Body of pancreas (tissue), 4 donors: ENCODE measurements at regions not wholly inside any gene's neighbourhood (a gene's known extent, or its start where the extent isn't known, plus 50 kb on each side); places are given as distances from the start of the nearest gene placed in this dataset.

Experiments used
- CTCF ChIP-seq, 7 experiments: fragments of 450-650 bp in 4 of 7; fragments of 200-600 bp in 3 of 7; sonication (generic) in 3 of 7; IDR thresholded peaks; one replicate each; pipeline ENCODE4 v1.5.1; 2016 to 2019; ENCODE audit warnings: antibody characterized with exemption in 7 of 7
- POLR2A ChIP-seq, 3 donors: fragments of 450-650 bp; IDR thresholded peaks; one replicate each; pipeline ENCODE4 v1.6.1; 2016; ENCODE audit warnings: antibody characterized with exemption in 3 of 3, mild to moderate bottlenecking in 2 of 3

GRCh38 chr11:38990139-38990538, 2392.1 kb upstream of the RAG2 start:
- TF ChIP-seq CTCF (IDR thresholded peaks at IDR 0.05) (no peak), POLR2A (IDR thresholded peaks at IDR 0.05) (no peak)
